Upper lobe of left lung (tissue), 4 donors: ENCODE measurements at regions not wholly inside any gene's neighbourhood (a gene's known extent, or its start where the extent isn't known, plus 50 kb on each side); places are given as distances from the start of the nearest gene placed in this dataset.

Experiments
- CTCF ChIP-seq, 6 experiments: fragments of 450-650 bp in 4 of 6; fragments of 200-600 bp in 2 of 6; sonication (generic) in 2 of 6; IDR thresholded peaks; one replicate each; pipeline ENCODE4 v1.5.1; 2016 to 2019; ENCODE audit warnings: antibody characterized with exemption in 6 of 6
- EP300 ChIP-seq, 4 donors: sonication (generic); formaldehyde crosslinking; IDR thresholded peaks; one replicate each; pipeline ENCODE4 v1.5.1; 2017; ENCODE audit warnings: antibody characterized with exemption in 4 of 4, control low read depth in 2 of 4
- POLR2A ChIP-seq, 4 donors: fragments of 450-650 bp; IDR thresholded peaks; one replicate each; pipeline ENCODE4 v1.5.1; 2016 to 2017; ENCODE audit warnings: antibody characterized with exemption in 4 of 4, mild to moderate bottlenecking in 2 of 4
- POLR2AphosphoS5 ChIP-seq, 2 donors: sonication (generic); formaldehyde crosslinking; IDR thresholded peaks; one replicate each; pipeline ENCODE4 v1.5.1; 2017; ENCODE audit warnings: antibody characterized with exemption in 2 of 2

GRCh38 chr6:26246553-26246952, 118.4 kb upstream of the BTN3A2 start:
- TF ChIP-seq CTCF (IDR thresholded peaks at IDR 0.05) (no peak), POLR2AphosphoS5 (IDR thresholded peaks at IDR 0.05) (no peak), EP300 (IDR thresholded peaks at IDR 0.05) (no peak), POLR2A (IDR thresholded peaks at IDR 0.05) (no peak)
